Left lung (tissue), 4 donors: ENCODE measurements at regions not wholly inside any gene's neighbourhood (a gene's known extent, or its start where the extent isn't known, plus 50 kb on each side); places are given as distances from the start of the nearest gene placed in this dataset.

Source experiments
- ATAC-seq: fragments of 200-7000 bp; cut with Tn5 transposase; one replicate; pipeline ENCODE4 v1.9.1; 2020; ENCODE audit warnings: moderate library complexity
- DNase-seq, 4 donors: peaks; one replicate each; pipeline ENCODE4 v3.0.0-alpha.2; 2013 to 2020
- H3K27ac ChIP-seq, 2 donors: fragments of 200-600 bp; sonication (generic) in 1 of 2; one replicate each; pipeline versions ENCODE4 v1.5.0 to v1.8.0; 2020 to 2021
- H3K27me3 ChIP-seq, 2 donors: fragments of 200-600 bp; sonication (generic) in 1 of 2; one replicate each; pipeline versions ENCODE4 v1.5.0 to v1.8.0; 2020 to 2021
- H3K36me3 ChIP-seq, 2 donors: fragments of 200-600 bp; sonication (generic) in 1 of 2; one replicate each; pipeline versions ENCODE4 v1.5.0 to v1.8.0; 2020 to 2021
- H3K4me1 ChIP-seq, 2 donors: fragments of 200-600 bp; one replicate each; pipeline ENCODE4 v1.8.0; 2021
- H3K4me3 ChIP-seq, 2 donors: fragments of 200-600 bp; sonication (generic) in 1 of 2; one replicate each; pipeline versions ENCODE4 v1.5.0 to v1.8.0; 2020 to 2021; ENCODE audit warnings: mild to moderate bottlenecking in 1 of 2
- H3K9me3 ChIP-seq, 2 donors: fragments of 200-600 bp; sonication (generic) in 1 of 2; one replicate each; pipeline versions ENCODE4 v1.5.0 to v1.8.0; 2020 to 2021
- intact Hi-C, 2 donors: fragments of 100-400 bp; cut with DNase I; formaldehyde crosslinking; loops; one replicate each; pipeline versions ENCODE4 v1.11.2 to v1.14.2; 2022
- TF ChIP-seq, protein P1 (sequence below), 2 donors: fragments of 200-600 bp; sonication (generic) in 1 of 2; IDR thresholded peaks; one replicate each; pipeline versions ENCODE4 v1.5.0 to v1.8.0; 2021; ENCODE audit warnings: antibody characterized with exemption in 2 of 2
- donor health status: DM: no; HTN: yes; CAD: no.
- donor health status: DM: no; HTN: no; CAD: no.

DNA sequence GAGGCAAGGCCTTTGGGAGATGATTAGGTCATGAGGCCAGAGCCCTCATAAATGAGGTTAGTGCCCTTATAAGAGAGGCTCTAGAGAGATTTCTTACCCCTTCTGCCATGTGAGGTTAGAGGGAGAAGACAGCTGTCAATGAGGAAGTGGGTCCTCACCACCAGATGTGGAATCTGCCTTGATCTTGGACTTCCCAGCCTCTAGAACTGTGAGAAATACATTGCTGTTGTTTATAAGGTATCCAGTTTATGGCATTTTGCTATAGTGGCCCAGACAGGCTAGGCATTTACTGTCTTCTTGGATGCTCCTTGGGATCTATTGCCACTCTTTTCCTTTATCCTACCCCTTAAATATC, 57.1 kb upstream of the CITED2 start:
- Histone ChIP-seq H3K4me3 (no peak overlapping the region), H3K36me3 (no peaks in the 10 kb centered on the region), H3K4me1 (peaks cover 0 to 13% of the 10 kb centered on the region in 2 donors), H3K27me3 (no peaks in the 10 kb centered on the region), H3K27ac (no peak overlapping the region), H3K9me3 (peaks cover 0 to 2% of the 10 kb centered on the region in 2 donors)
- DNase-seq (no peak), ATAC-seq (no peak)
- TF ChIP-seq, protein P1, sequence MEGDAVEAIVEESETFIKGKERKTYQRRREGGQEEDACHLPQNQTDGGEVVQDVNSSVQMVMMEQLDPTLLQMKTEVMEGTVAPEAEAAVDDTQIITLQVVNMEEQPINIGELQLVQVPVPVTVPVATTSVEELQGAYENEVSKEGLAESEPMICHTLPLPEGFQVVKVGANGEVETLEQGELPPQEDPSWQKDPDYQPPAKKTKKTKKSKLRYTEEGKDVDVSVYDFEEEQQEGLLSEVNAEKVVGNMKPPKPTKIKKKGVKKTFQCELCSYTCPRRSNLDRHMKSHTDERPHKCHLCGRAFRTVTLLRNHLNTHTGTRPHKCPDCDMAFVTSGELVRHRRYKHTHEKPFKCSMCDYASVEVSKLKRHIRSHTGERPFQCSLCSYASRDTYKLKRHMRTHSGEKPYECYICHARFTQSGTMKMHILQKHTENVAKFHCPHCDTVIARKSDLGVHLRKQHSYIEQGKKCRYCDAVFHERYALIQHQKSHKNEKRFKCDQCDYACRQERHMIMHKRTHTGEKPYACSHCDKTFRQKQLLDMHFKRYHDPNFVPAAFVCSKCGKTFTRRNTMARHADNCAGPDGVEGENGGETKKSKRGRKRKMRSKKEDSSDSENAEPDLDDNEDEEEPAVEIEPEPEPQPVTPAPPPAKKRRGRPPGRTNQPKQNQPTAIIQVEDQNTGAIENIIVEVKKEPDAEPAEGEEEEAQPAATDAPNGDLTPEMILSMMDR (IDR thresholded peaks at IDR 0.05) = no peak
- intact Hi-C loops = no loop called here

DNA sequence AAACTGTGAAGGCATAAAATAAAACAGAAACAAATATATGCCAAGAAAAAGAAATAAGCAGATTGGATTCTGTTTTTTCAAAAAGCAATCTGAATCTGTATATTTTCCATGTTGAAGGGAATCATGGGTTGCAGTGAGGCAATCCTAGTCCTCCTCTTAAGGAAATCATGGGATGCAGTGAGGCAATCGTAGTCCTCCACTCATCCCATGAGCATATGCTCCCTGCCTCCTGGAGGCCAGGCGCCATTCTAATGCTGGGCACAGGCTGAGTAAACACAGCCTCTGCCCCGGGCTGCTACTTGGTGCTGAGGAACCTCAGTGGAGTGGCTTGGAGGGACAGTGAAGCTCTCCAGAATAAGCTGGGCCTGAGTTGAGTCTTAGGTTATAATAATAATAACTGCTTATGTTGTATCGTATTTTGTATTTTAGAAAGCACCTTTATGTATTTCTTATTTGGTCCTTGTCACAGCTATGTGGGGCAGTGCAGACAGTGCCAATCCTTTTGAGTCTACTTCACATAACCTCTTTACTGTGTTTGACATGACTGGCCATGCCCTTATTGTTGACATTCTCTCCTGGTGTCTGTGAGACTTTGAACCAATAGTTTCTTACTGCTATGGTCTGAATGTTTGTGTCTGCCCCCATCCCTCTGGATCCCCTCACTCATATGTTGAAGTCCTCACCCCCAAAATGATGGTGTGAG, 56.6 kb upstream of the CITED2 start:
- no peaks in the 10 kb centered on the region for H3K36me3 ChIP-seq
- intact Hi-C loops = no loop called here
- H3K27me3 ChIP-seq = no peaks in the 10 kb centered on the region
- TF ChIP-seq, protein P1 (IDR thresholded peaks at IDR 0.05) = no peak
- H3K9me3 ChIP-seq = peaks cover 0 to 2% of the 10 kb centered on the region in 2 donors
- ATAC-seq (no peak), DNase-seq (peak in 1 of 4 donors; percentile 41)
- H3K27ac ChIP-seq = no peak overlapping the region
- H3K4me3 ChIP-seq = no peak overlapping the region
- peaks cover 0 to 13% of the 10 kb centered on the region in 2 donors for H3K4me1 ChIP-seq

DNA sequence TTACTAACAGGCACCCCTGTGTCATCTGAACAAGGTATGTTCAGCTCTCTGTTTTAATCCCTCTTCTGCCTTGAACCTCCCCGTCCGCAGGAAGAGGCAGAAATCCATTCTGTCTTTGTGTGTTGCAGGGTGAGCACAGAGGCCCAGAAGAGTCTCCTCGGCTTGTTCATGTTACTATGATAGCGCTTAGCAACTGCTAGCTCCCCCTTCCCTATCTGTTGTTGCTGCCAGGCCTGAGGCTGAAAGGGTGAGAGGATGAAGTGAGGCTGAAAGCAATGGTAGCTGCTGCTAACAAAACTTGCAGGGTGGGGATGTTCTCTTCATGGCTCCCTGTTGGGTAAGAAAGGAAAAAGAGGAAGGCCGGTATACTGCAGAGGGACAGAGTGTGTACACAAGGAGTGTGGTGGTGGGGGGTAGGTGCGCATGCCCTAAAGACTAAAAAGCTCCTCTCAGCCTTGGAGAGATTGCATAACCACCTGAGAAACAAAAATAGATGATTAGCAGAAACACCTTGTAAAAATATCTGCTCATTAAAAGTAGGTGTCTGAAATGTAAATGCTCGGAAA, 55.2 kb upstream of the CITED2 start:
- TF ChIP-seq, protein P1 (IDR thresholded peaks at IDR 0.05) = no peak
- DNase-seq (peak in 1 of 4 donors; percentile 26), ATAC-seq (peak; percentile 76)
- no peak overlapping the region for H3K27ac ChIP-seq
- peaks cover 0 to 13% of the 10 kb centered on the region in 2 donors for H3K4me1 ChIP-seq
- no peaks in the 10 kb centered on the region for H3K36me3 ChIP-seq
- intact Hi-C loops = no loop called here
- no peaks in the 10 kb centered on the region for H3K27me3 ChIP-seq
- no peak overlapping the region for H3K4me3 ChIP-seq
- peaks cover 0 to 2% of the 10 kb centered on the region in 2 donors for H3K9me3 ChIP-seq

DNA sequence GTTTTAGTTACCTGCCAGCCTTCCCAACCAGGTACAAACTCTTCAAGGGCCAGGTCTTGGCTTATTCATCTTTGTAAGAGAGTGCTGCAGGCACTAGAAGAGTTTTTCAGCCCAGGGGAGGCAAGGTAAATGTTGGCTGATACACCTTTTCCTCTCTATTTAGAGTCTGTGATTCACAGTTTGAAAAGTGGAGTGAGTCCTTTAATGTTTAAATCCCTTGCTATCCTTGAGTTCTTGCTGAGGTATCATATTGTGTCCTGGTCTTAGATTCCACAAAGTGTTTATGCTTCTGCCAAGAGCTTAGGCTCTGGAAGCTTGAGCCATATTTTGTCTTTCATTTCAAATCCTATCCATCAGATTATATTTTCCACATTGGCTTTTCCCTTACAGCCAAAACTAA, 52.8 kb upstream of the CITED2 start:
- DNase-seq (no peak), ATAC-seq (no peak)
- Histone ChIP-seq H3K4me1 (peaks cover 0 to 8% of the 10 kb centered on the region in 2 donors), H3K27ac (no peak overlapping the region), H3K36me3 (no peaks in the 10 kb centered on the region), H3K4me3 (no peak overlapping the region), H3K27me3 (no peaks in the 10 kb centered on the region), H3K9me3 (peaks cover 0 to 2% of the 10 kb centered on the region in 2 donors)
- intact Hi-C loops = no loop called here
- TF ChIP-seq, protein P1 (IDR thresholded peaks at IDR 0.05) = no peak

DNA sequence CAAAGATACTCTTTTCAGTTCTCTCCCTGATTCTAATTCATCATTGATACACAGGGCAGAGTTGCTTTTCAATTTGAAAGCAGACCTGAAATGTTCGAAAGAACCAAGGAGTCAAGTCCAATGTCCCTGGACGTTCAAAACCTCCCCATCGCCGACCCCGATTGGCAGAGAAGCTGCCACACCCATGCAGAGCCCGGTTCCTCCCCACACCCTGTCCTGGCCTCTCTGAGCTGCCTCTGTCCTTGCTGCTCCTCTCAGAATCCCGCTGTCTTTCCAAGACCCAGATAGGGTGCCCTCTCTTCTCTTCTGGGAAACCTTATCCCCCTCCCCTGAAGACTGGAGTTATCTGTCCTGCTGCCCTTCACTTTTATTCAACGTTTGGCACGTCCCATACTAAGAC, 52.3 kb upstream of the CITED2 start:
- intact Hi-C loops = no loop called here
- no peak overlapping the region for H3K4me3 ChIP-seq
- no peaks in the 10 kb centered on the region for H3K27me3 ChIP-seq
- TF ChIP-seq, protein P1 (IDR thresholded peaks at IDR 0.05) = no peak
- H3K9me3 ChIP-seq = peaks cover 0 to under 1% of the 10 kb centered on the region in 2 donors
- no peak for ATAC-seq
- H3K27ac ChIP-seq = no peak overlapping the region
- peaks cover 0 to 8% of the 10 kb centered on the region in 2 donors for H3K4me1 ChIP-seq
- DNase-seq = no peak
- no peaks in the 10 kb centered on the region for H3K36me3 ChIP-seq
